RWPE1 (cell line): ENCODE measurements at regions not wholly inside any gene's neighbourhood (a gene's known extent, or its start where the extent isn't known, plus 50 kb on each side); places are given as distances from the start of the nearest gene placed in this dataset.
A peak's percentile ranks its signal among the peaks of the same experiment; 100 is the strongest.

Experiments
- CTCF ChIA-PET: fragments of 350-600 bp; sonication (Branson Sonifier 250); formaldehyde crosslinking; extraction: SDS; loops from one replicate; lab custom pipeline; 2021; lab: Yijun Ruan, JAX
- POLR2A ChIA-PET: fragments of 400-600 bp; formaldehyde crosslinking; extraction: SDS; loops from one replicate; lab custom pipeline; 2020; ENCODE audit warnings: antibody characterized with exemption; ENCODE audit not compliant: low non-redundant PET; lab: Yijun Ruan, JAX
- DNase-seq: peaks from one replicate; pipeline ENCODE4 v3.0.0; 2012; ENCODE audit warnings: low spot score
- H3K27ac ChIP-seq: fragments of 450-650 bp; 2 replicates; pipeline ENCODE4 v1.5.1; 2017
- TF ChIP-seq, protein P1 (sequence below): fragments of 450-650 bp; conservative IDR thresholded peaks from 2 replicates; pipeline ENCODE4 v1.5.1; 2017; ENCODE audit warnings: low read depth, mild to moderate bottlenecking

- CTCF ChIA-PET = no interaction called here
- POLR2A ChIA-PET = no interaction called here
- TF ChIP-seq, protein P1, sequence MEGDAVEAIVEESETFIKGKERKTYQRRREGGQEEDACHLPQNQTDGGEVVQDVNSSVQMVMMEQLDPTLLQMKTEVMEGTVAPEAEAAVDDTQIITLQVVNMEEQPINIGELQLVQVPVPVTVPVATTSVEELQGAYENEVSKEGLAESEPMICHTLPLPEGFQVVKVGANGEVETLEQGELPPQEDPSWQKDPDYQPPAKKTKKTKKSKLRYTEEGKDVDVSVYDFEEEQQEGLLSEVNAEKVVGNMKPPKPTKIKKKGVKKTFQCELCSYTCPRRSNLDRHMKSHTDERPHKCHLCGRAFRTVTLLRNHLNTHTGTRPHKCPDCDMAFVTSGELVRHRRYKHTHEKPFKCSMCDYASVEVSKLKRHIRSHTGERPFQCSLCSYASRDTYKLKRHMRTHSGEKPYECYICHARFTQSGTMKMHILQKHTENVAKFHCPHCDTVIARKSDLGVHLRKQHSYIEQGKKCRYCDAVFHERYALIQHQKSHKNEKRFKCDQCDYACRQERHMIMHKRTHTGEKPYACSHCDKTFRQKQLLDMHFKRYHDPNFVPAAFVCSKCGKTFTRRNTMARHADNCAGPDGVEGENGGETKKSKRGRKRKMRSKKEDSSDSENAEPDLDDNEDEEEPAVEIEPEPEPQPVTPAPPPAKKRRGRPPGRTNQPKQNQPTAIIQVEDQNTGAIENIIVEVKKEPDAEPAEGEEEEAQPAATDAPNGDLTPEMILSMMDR = no peak
- H3K27ac ChIP-seq = no peak overlapping the region
- DNase-seq = peak; percentile 52
Observed at GRCh38 chr12:60308366-60308991, 712.6 kb downstream of the SLC16A7 start.

- POLR2A ChIA-PET = no interaction called here
- no peak overlapping the region for H3K27ac ChIP-seq
- CTCF ChIA-PET = no interaction called here
- DNase-seq = no peak
- TF ChIP-seq, protein P1 = no peak
Observed at GRCh38 chr12:60311940-60312339, 716.1 kb downstream of the SLC16A7 start.

DNA sequence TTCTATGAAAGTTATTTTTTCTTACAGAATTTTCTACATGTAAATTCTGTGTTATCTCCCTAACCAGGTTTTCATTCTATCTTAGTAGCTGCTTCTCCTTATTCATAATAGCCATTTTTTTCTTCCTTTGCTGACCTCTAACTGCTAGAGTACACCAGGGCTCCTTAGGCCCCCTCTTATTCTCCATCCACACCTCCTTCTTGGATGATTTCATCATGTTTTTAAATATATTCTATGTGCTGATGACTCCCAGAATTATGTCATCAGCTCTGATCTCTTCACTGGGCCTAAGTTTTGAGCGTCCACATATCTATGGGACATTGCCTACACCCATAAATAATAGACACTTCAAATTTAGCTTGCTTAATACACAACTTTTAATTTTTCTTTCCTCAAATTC is 721.5 kb downstream of the SLC16A7 start:
- ChIA-PET POLR2A (no interaction called here), CTCF (interaction anchor here (0.7 kb wide), 1 partner anchor 176 kb away, joined by 3 read pairs; no protein-coding TSS in a partner anchor)
- no peak overlapping the region for H3K27ac ChIP-seq
- TF ChIP-seq, protein P1 = no peak
- DNase-seq = no peak

- CTCF ChIA-PET = no interaction called here
Observed at GRCh38 chr12:60324746-60325145, 728.9 kb downstream of the SLC16A7 start.

GRCh38 chr12:60333461-60333860 is 737.6 kb downstream of the SLC16A7 start:
- ChIA-PET POLR2A (no interaction called here), CTCF (interaction anchor here (1.1 kb wide), 1 partner anchor 14 kb away, joined by 3 read pairs; no protein-coding TSS in a partner anchor)
- TF ChIP-seq, protein P1 = no peak
- no peak overlapping the region for H3K27ac ChIP-seq
- no peak for DNase-seq

More at GRCh38 chr12:60324746-60325145, 728.9 kb downstream of the SLC16A7 start:
- no peak overlapping the region for H3K27ac ChIP-seq
- POLR2A ChIA-PET = no interaction called here
- TF ChIP-seq, protein P1 = no peak
- no peak for DNase-seq

- ChIA-PET POLR2A (no interaction called here), CTCF (no interaction called here)
- H3K27ac ChIP-seq = no peak overlapping the region
- DNase-seq = peak; percentile 59
- TF ChIP-seq, protein P1 = no peak
Observed at GRCh38 chr12:60335745-60336144, 739.9 kb downstream of the SLC16A7 start.
